IPS-15b (cell line): ENCODE measurements at regions not wholly inside any gene's neighbourhood (a gene's known extent, or its start where the extent isn't known, plus 50 kb on each side); places are given as distances from the start of the nearest gene placed in this dataset.

Experiments used
- H3K27me3 ChIP-seq: one replicate; pipeline ENCODE4 v1.6.1; 2013; ENCODE audit warnings: low read length; ENCODE audit not compliant: control insufficient read depth, insufficient read depth
- H3K36me3 ChIP-seq: one replicate; pipeline ENCODE4 v1.6.1; 2013; ENCODE audit warnings: low read length; ENCODE audit not compliant: control insufficient read depth, insufficient read depth
- H3K4me1 ChIP-seq: one replicate; pipeline ENCODE4 v1.6.1; 2013; ENCODE audit warnings: mild to moderate bottlenecking, low read length; ENCODE audit not compliant: control insufficient read depth, insufficient read depth
- H3K4me3 ChIP-seq: one replicate; pipeline ENCODE4 v1.5.1; 2013; ENCODE audit warnings: low read depth, low read length
- H3K9ac ChIP-seq: one replicate; pipeline ENCODE4 v1.6.1; 2013; ENCODE audit warnings: low read depth, mild to moderate bottlenecking, low read length
- H3K9me3 ChIP-seq: one replicate; pipeline ENCODE4 v1.6.1; 2013; ENCODE audit warnings: mild to moderate bottlenecking, low read length; ENCODE audit not compliant: control insufficient read depth, insufficient read depth

GRCh38 chr22:49371325-49372110 is 456.2 kb downstream of the BRD1 start:
- Histone ChIP-seq H3K27me3 (no peaks in the 10 kb centered on the region), H3K4me3 (no peak overlapping the region), H3K9me3 (no peaks in the 10 kb centered on the region)

GRCh38 chr22:49370627-49371301 is 456.9 kb downstream of the BRD1 start:
- Histone ChIP-seq H3K9me3 (no peaks in the 10 kb centered on the region), H3K9ac (no peak overlapping the region), H3K4me3 (no peak overlapping the region), H3K27me3 (no peaks in the 10 kb centered on the region), H3K36me3 (no peaks in the 10 kb centered on the region), H3K4me1 (no peaks in the 10 kb centered on the region)

More at GRCh38 chr22:49371325-49372110, 456.2 kb downstream of the BRD1 start:
- Histone ChIP-seq H3K9ac (no peak overlapping the region), H3K4me1 (no peaks in the 10 kb centered on the region), H3K36me3 (no peaks in the 10 kb centered on the region)

- no peaks in the 10 kb centered on the region for H3K9me3 ChIP-seq
- H3K9ac ChIP-seq, result no peak overlapping the region
- H3K4me1 ChIP-seq, result no peaks in the 10 kb centered on the region
- H3K4me3 ChIP-seq, result no peak overlapping the region
- H3K36me3 ChIP-seq, result no peaks in the 10 kb centered on the region
- no peaks in the 10 kb centered on the region for H3K27me3 ChIP-seq
Measured at GRCh38 chr22:49369726-49370626, 457.7 kb downstream of the BRD1 start.

- Histone ChIP-seq H3K27me3 (no peaks in the 10 kb centered on the region), H3K36me3 (no peaks in the 10 kb centered on the region), H3K9me3 (no peaks in the 10 kb centered on the region), H3K9ac (no peak overlapping the region), H3K4me1 (no peaks in the 10 kb centered on the region), H3K4me3 (no peak overlapping the region)
Measured at GRCh38 chr22:49368976-49369725, 458.5 kb downstream of the BRD1 start.

GRCh38 chr22:49368221-49368975 is 459.3 kb downstream of the BRD1 start:
- Histone ChIP-seq H3K9ac (no peak overlapping the region), H3K9me3 (no peaks in the 10 kb centered on the region)

GRCh38 chr22:49367041-49367697 is 460.5 kb downstream of the BRD1 start:
- Histone ChIP-seq H3K4me1 (no peaks in the 10 kb centered on the region), H3K36me3 (no peaks in the 10 kb centered on the region), H3K27me3 (no peaks in the 10 kb centered on the region), H3K9ac (no peak overlapping the region), H3K9me3 (no peaks in the 10 kb centered on the region), H3K4me3 (no peak overlapping the region)

More at GRCh38 chr22:49368221-49368975, 459.3 kb downstream of the BRD1 start:
- Histone ChIP-seq H3K27me3 (no peaks in the 10 kb centered on the region), H3K4me3 (no peak overlapping the region), H3K4me1 (no peaks in the 10 kb centered on the region), H3K36me3 (no peaks in the 10 kb centered on the region)

- Histone ChIP-seq H3K36me3 (no peaks in the 10 kb centered on the region), H3K4me3 (no peak overlapping the region), H3K9ac (no peak overlapping the region), H3K27me3 (no peaks in the 10 kb centered on the region), H3K4me1 (no peaks in the 10 kb centered on the region), H3K9me3 (no peaks in the 10 kb centered on the region)
Measured at GRCh38 chr22:49366437-49366836, 461.2 kb downstream of the BRD1 start.

- Histone ChIP-seq H3K4me1 (no peaks in the 10 kb centered on the region), H3K9ac (no peak overlapping the region), H3K9me3 (no peaks in the 10 kb centered on the region), H3K27me3 (no peaks in the 10 kb centered on the region), H3K4me3 (no peak overlapping the region), H3K36me3 (no peaks in the 10 kb centered on the region)
Measured at GRCh38 chr22:49365910-49366309, 461.8 kb downstream of the BRD1 start.

- Histone ChIP-seq H3K27me3 (no peaks in the 10 kb centered on the region), H3K4me1 (no peaks in the 10 kb centered on the region), H3K4me3 (no peak overlapping the region), H3K36me3 (no peaks in the 10 kb centered on the region), H3K9ac (no peak overlapping the region), H3K9me3 (no peaks in the 10 kb centered on the region)
Measured at GRCh38 chr22:49365191-49365837, 462.4 kb downstream of the BRD1 start.

GRCh38 chr22:49364398-49364797 is 463.3 kb downstream of the BRD1 start:
- Histone ChIP-seq H3K27me3 (no peaks in the 10 kb centered on the region), H3K9ac (no peak overlapping the region), H3K4me3 (no peak overlapping the region), H3K9me3 (no peaks in the 10 kb centered on the region), H3K36me3 (no peaks in the 10 kb centered on the region), H3K4me1 (no peaks in the 10 kb centered on the region)
